ENCODE measurements at regions not wholly inside any gene's neighbourhood (a gene's known extent, or its start where the extent isn't known, plus 50 kb on each side); places are given as distances from the start of the nearest gene placed in this dataset.
A peak's percentile ranks its signal among the peaks of the same experiment; 100 is the strongest.

- no peak for DNase-seq
Measured at GRCh38 chr5:111676926-111677415, 80.0 kb downstream of the NREP start.

- DNase-seq = no peak
Measured at GRCh38 chr5:111676466-111676865, 80.5 kb downstream of the NREP start.

GRCh38 chr5:111675201-111675934 is 81.6 kb downstream of the NREP start:
- DNase-seq = no peak

DNA sequence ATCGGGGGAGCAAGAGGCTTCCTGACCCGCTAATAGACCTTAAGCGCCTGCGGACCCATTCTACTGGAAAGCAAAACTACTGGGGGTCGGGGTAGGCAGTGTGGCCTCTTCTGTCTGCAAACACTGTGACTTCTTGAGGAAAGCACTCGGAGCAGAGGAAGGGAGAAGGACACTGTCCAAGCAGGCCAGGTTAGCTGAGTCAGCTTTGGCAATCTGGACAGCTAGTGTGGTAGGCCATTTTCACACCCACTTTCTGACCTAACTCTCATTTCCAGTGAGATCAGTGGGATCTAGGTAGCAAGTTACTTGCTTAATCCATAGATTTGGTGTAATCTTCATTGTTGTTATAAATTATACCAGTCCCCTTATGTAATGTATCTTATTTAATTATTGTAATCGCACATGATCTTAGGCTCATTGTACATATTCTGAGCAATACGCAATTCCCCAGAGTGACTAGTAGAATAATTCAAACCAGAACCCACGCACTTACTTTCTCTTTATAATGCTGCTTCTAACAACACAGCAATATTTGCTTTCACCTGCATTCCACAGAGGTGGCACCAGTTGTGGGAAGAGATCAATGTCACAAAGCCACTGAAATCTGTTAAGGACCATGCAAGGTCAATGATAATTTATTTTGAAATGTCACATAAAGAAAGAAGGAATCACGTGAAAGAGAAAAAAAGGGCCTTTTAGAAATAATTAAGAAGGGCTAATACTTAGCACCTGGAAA is 82.9 kb downstream of the NREP start:
- DNase-seq = no peak

DNA sequence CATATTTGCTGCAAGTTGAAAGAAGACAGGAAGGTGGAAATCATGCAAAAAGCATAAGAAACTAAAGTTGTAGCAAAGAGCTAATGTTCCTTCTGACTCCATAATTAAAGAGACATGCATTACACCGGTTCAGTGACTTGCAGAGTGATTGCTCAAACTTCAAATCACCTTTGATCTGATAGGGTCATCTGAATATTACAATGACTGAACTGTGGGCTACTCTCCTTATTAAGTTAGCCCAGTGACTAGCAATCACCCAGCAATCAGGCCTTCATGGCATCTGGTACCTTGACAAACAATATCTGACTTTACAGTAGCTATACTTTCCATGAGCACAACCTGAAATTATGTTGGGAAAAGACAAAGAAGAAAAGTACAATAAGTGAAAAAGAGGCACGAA is 84.9 kb downstream of the NREP start:
- no peak for DNase-seq

DNA sequence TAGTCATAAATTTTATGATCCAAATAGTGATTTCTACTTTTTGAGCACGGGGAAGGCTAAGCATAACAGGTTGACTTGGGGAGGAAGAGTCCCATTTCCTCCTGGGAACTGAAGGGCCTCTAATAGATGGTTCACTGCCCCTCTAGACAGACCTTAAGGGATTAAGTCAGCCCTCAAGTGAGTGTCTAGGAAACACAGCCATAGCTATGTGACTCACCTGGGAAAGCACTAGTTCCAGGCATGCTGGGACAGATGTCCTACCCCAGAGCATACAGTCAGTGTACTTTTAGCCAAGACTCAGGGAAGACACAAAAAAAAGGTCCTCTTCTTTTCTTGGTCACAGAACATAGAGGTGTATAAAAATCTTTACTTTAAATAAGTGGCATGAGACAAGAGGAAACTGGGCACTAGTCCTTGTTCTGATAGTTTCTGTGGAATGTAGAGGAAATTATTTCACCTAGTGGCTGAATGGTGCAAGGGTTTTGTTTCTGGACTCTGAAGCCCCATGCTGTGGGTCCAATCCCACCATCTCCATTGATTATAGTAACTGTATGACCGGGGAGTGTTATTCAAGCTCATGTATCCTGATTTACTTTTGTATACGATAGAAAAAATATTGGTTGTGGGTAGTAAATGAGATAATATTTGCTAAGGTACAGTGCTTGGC is 86.0 kb downstream of the NREP start:
- DNase-seq = no peak

DNA sequence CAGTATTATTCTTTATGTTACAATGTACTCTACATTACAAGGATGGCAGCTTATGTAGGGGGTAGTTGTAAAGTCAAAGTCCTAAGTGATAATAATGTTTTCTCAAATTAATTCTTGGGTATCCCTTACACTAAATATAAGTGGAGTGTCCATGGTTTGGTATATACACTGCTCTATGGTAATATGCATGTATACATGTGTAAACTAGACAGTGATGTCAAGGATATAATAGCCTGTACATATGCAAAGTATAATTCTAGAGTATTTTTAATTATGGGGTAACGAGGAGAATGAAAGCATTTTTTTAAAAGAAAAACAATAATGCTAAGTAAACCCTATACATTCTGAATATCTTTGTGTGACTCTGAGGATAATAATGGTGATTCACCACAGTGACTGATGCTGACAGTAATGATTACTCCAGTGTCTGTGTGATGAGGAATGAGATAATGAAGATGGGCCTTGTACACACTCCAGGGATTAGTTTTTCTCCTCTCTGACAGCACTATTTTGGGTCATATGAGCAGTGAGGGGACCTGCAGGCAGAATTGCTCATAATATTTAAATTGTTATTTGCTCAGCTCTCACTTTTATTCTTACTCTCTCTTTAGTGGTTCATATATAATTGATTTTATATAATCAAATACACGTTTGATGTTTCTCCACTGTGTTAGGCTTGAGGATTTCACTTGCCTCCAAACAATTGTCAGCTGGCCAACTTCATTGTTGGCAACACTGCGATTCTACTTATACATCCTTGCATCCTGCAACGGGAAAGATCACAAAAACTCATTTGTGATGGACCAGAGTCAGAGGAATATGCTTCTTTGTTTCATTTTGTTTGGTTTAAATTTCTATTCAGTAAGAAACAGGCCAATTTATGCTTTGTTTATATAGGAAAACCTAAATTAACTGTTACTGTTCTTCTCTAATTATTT is 88.2 kb downstream of the NREP start:
- DNase-seq = no peak

GRCh38 chr5:111667128-111667736 is 89.8 kb downstream of the NREP start:
- no peak for DNase-seq

DNA sequence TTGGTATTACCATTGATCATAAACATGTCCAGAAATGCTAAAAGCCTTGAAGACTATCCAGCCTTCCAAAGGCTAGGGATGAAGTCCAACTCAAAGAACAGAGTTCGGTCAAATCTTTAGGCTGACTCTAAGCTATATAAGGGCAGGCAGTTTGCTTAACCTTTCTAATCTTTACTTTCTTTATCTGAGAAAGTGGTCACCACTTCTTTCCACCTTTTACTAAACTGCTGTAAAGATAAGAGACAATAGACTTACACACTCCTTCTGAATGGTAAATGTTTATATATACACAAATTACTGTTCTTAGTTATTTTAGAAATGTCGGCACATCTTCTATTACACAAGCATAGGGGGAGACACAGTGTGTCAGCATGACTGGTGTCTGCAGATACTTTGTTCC is 100.4 kb downstream of the NREP start:
- DNase-seq = peak; percentile 10

GRCh38 chr5:111655169-111655924 is 101.6 kb downstream of the NREP start:
- DNase-seq = no peak

GRCh38 chr5:111653408-111653807 is 103.6 kb downstream of the NREP start:
- no peak for DNase-seq

GRCh38 chr5:111649516-111649915 is 107.5 kb downstream of the NREP start:
- DNase-seq = no peak

- DNase-seq = no peak
Measured at GRCh38 chr5:111645303-111645838, 111.6 kb downstream of the NREP start.

DNA sequence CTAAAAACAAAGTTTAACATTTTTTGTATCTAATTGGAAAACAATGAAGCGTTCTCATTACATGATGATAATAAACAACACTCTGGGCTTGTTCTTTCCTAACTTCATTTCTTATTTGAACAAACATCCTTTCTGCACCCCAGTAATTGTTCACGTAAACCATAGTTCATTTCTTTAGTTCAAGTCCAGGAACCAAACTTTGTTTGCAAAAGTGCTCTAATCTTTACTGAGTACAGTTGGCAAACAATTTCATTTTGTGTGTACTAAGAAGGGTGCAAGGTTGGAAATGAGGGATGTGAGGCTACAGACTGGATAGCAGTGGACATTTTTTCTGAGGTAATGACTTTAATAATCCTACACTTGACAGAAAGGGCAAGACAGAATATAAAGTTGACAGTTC is 113.5 kb downstream of the NREP start:
- no peak for DNase-seq

DNA sequence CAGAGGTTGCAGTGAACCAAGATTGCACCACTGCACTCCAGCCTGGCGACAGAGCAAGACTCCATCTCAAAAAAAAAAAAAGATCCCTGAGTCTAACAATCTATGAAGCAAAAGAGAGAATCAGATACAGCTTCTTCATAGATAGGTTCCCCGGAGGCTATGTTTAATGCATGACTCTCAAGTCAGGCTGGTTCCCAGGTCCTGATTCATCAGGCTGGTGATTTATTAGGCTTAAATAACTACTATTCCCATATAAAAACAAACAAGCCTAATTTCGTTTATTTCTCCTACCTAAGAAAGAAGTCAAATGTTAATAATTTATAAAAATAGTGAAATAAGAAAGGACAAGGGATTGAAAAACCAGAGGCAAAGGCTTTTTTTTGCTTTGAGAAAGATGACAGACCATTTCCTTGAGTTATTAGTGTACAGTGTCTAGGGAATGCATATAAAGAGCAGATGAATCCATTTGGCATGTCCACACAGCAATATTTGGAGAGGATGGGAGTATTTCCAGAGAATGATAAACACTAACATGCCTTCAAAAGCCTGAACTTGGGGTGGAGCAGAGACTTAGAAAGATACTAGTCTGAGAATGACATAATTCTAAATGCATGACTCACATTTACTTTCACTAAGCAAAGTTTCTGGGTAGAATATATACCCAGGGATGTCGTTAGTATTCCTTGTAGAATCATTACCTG is 115.3 kb downstream of the NREP start:
- no peak for DNase-seq

GRCh38 chr5:111639912-111640311 is 117.1 kb downstream of the NREP start:
- no peak for DNase-seq

- DNase-seq = no peak
Measured at GRCh38 chr5:111636736-111637135, 120.3 kb downstream of the NREP start.

- DNase-seq = no peak
Measured at GRCh38 chr5:111635916-111636570, 121.0 kb downstream of the NREP start.

GRCh38 chr5:111635151-111635902 is 121.7 kb downstream of the NREP start:
- DNase-seq = no peak

Data from hematopoietic multipotent progenitor cell treated with erythropoietin and hydrocortisone succinate and interleukin-3 and kit ligand, for 4 days (in vitro differentiated cells).